Fibroblast of mammary gland (primary cell): ENCODE measurements at regions not wholly inside any gene's neighbourhood (a gene's known extent, or its start where the extent isn't known, plus 50 kb on each side); places are given as distances from the start of the nearest gene placed in this dataset.

Experiments used
- DNase-seq: peaks from one replicate; pipeline ENCODE4 v3.0.0-alpha.2; 2010; ENCODE audit warnings: low read depth
- H3K4me3 ChIP-seq: 2 replicates; pipeline ENCODE4 v1.5.1; 2011; ENCODE audit warnings: low read depth, mild to moderate bottlenecking, low read length, moderate library complexity; ENCODE audit not compliant: control insufficient read depth
- TF ChIP-seq, protein P1 (sequence below): conservative IDR thresholded peaks from 2 replicates; pipeline ENCODE4 v1.5.1; 2011; ENCODE audit warnings: low read depth, low read length, inconsistent platforms; ENCODE audit not compliant: control insufficient read depth, insufficient read depth

DNA sequence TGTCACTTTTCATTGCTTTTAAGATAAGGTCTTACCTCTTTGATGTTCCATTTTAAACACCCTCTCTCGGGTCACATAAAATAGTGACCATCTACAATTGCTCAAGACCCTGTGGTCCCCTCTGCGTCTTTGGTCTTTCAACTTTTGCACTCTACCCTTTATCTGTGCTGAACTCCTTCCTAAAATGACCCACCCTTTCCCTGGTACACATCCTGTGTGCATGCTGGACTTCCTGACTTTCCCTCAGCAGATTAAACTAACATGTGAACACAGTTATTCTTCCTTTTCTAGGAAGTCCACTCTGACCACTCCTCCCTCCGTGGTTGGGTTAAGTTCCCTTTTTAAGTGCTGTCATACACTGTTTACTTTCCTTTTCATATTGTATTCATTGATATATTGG lies 414.2 kb downstream of the GABRB3 start:
- TF ChIP-seq, protein P1, sequence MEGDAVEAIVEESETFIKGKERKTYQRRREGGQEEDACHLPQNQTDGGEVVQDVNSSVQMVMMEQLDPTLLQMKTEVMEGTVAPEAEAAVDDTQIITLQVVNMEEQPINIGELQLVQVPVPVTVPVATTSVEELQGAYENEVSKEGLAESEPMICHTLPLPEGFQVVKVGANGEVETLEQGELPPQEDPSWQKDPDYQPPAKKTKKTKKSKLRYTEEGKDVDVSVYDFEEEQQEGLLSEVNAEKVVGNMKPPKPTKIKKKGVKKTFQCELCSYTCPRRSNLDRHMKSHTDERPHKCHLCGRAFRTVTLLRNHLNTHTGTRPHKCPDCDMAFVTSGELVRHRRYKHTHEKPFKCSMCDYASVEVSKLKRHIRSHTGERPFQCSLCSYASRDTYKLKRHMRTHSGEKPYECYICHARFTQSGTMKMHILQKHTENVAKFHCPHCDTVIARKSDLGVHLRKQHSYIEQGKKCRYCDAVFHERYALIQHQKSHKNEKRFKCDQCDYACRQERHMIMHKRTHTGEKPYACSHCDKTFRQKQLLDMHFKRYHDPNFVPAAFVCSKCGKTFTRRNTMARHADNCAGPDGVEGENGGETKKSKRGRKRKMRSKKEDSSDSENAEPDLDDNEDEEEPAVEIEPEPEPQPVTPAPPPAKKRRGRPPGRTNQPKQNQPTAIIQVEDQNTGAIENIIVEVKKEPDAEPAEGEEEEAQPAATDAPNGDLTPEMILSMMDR = no peak
- DNase-seq = no peak
- H3K4me3 ChIP-seq = no peak overlapping the region

DNA sequence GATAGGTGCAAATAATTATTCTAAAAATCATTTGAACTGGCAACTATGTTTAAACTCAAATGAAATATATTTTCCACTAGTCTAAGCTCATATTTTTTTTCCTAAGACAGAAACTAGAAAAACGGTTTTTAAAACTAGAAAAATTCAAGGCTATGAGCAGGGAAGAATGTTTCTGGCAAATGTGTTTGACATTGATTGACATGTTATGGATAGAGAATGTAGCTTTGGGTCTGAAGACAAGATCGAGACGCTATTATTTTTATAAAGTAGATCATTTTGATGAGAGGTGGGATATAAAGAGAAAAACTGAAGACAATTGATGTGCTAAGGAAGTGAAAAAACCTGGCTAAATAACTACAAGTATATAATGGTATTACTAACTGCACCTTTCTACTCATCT lies 415.2 kb downstream of the GABRB3 start:
- H3K4me3 ChIP-seq = no peak overlapping the region
- DNase-seq = no peak
- TF ChIP-seq, protein P1 = no peak

DNA sequence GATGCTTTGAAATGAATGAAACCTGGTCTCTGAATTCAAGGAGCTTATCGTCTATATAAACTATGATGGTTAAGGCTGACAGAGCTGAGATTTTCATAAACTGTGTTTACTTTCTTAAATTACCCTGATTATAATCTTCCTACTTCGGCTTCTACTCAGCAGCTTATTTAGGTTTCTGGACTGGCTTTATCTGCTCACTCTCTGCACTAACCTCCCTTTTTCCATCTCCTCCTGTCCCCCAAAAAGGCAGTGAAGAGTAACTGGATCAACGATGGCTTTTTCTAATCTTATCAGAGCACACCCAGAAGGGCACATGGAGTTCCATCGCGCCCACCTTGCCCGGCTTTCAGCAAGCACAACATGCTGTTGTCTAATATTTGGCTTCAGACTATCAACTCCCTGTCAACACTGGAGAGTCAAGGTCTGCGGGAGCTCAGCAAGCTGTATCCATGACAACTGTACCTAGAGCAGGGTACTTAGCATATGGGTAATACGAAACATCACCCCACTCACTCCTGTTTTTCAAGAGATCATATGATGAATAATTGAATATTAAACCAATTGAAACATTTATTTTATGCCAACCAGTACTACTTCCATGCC lies 417.3 kb downstream of the GABRB3 start:
- DNase-seq = no peak
- TF ChIP-seq, protein P1 = no peak
- H3K4me3 ChIP-seq = no peak overlapping the region

DNA sequence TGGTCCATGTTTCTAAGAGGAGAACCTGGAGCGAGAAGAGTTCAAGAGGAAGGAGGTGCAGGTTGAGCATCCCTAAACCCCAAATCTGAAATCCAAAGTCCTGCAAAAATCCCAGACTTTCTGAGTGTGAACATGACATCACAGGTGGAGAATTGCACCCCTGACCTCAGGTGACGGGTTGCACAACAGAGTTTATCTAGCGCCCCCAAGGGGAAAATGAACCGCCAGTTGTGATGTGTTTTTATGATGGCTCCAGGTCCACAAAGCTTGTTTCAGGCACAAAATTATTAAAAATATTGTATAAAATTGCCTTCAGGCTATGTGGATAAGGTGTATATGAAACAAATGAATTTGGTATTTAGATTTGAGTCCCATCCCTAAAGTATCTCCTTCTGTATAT lies 420.0 kb downstream of the GABRB3 start:
- no peak overlapping the region for H3K4me3 ChIP-seq
- TF ChIP-seq, protein P1 = no peak
- no peak for DNase-seq

DNA sequence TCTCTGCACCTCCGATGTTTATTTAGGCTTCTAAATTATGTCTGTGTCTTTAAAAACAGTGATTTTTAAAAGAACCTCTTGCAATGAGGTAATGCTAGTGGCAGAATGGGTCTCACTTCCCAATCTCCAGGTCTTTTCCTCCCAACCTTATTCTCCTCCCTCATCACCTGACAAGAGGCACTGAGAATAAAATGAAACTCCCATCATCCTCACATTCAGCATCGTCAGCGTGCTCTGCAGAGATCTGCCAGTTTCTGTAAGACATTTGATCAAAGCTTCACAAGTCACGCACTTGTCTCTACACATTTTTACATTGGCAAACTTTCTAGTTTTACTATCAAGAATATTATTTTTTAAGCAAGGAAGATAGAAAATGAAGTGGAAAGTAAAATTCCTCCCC lies 420.5 kb downstream of the GABRB3 start:
- no peak for DNase-seq
- no peak overlapping the region for H3K4me3 ChIP-seq
- TF ChIP-seq, protein P1 = no peak

DNA sequence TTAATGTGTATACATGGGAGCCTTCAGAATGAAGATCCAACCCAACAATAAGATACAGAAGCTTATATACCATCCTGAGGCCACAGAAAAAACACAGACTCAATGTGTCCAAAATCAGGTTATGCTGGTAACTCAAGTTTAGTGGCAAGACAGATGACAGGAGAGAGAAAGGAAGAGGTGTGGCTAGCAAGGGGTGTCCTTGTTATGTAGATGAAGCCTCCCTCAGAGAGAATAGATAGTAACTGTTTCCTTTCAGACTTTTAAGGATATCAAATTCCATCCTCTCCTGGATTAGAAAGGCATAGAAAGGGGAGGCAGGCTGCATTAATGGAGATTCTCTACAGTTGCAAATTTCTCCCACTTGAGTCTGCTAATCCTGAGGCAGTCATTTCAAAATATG lies 447.4 kb downstream of the GABRB3 start:
- no peak overlapping the region for H3K4me3 ChIP-seq
- no peak for DNase-seq
- TF ChIP-seq, protein P1 = no peak

DNA sequence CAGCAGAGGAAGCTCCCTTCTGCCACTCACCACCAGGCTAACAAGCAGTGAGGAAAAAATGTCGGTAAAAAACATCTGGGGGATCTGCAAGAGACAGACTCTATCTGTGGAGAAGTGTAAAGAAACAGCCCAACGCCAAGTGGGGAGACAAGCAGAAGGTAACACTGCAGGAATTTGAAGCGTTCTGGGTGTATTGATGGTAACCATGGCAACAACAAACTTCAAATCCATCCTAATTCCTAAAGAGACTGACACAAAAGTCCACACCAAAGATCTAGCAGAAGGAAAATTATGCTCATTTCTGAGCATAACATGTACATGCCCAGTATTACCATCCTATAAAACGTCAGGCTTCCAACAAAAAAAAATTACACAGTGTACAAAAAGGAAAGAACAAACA lies 449.3 kb downstream of the GABRB3 start:
- no peak for DNase-seq
- H3K4me3 ChIP-seq = no peak overlapping the region
- TF ChIP-seq, protein P1 = no peak
